Spleen (tissue), 11 donors: ENCODE measurements at regions not wholly inside any gene's neighbourhood (a gene's known extent, or its start where the extent isn't known, plus 50 kb on each side); places are given as distances from the start of the nearest gene placed in this dataset.

Experiments used
- DNase-seq: peaks from one replicate; pipeline ENCODE4 v3.0.0-alpha.2; 2020
- H3K27ac ChIP-seq, 8 donors: fragments of 200-600 bp; sonication (generic) in 7 of 8; 1 replicate in 4 of 8; 2 replicates in 4 of 8; pipeline versions ENCODE4 v1.5.0 to v1.8.0; 2016 to 2021; ENCODE audit warnings: inconsistent platforms in 4 of 8, mild to moderate bottlenecking in 4 of 8, moderate library complexity in 1 of 8
- H3K27me3 ChIP-seq, 7 donors: fragments of 200-600 bp; sonication (generic) in 6 of 7; replicated peaks in 1 of 7; 1 replicate in 4 of 7; 2 replicates in 3 of 7; pipeline versions ENCODE4 v1.5.0 to v1.8.0; 2016 to 2021; ENCODE audit warnings: inconsistent platforms in 3 of 7, mild to moderate bottlenecking in 1 of 7
- H3K36me3 ChIP-seq, 6 donors: fragments of 200-600 bp; sonication (generic) in 5 of 6; 1 replicate in 4 of 6; 2 replicates in 2 of 6; pipeline versions ENCODE4 v1.5.0 to v1.8.0; 2016 to 2021; ENCODE audit warnings: inconsistent platforms in 2 of 6
- H3K4me1 ChIP-seq, 6 donors: fragments of 200-600 bp; sonication (generic) in 5 of 6; 1 replicate in 3 of 6; 2 replicates in 3 of 6; pipeline versions ENCODE4 v1.5.0 to v1.8.0; 2016 to 2021; ENCODE audit warnings: inconsistent platforms in 3 of 6
- H3K4me3 ChIP-seq, 8 donors: fragments of 200-600 bp; sonication (generic) in 7 of 8; 1 replicate in 4 of 8; 2 replicates in 4 of 8; pipeline versions ENCODE4 v1.5.0 to v1.8.0; 2016 to 2021; ENCODE audit warnings: inconsistent platforms in 4 of 8, mild to moderate bottlenecking in 4 of 8, moderate library complexity in 2 of 8
- H3K9me3 ChIP-seq, 8 donors: fragments of 200-600 bp; sonication (generic) in 7 of 8; 1 replicate in 4 of 8; 2 replicates in 4 of 8; pipeline versions ENCODE4 v1.5.0 to v1.8.0; 2016 to 2021; ENCODE audit warnings: inconsistent platforms in 4 of 8
- POLR2A ChIP-seq, 3 donors: fragments of 450-650 bp; IDR thresholded peaks; one replicate each; pipeline ENCODE4 v1.5.1; 2017; ENCODE audit warnings: antibody characterized with exemption in 3 of 3, mild to moderate bottlenecking in 1 of 3
- POLR2AphosphoS5 ChIP-seq, 3 donors: sonication (generic); formaldehyde crosslinking; IDR thresholded peaks; one replicate each; pipeline ENCODE4 v1.5.1; 2017; ENCODE audit warnings: antibody characterized with exemption in 3 of 3
- WGBS, 5 donors: extraction: QIAGEN DNeasy Blood & Tissue Kit in 3 of 5; methylation state at CpG; one replicate each; pipeline versions ENCODE4 v1.1.5 to v1.1.7; 2013 to 2018; 5-methylcytosine and 5-hydroxymethylcytosine counted together
- intact Hi-C: fragments of 100-400 bp; cut with DNase I; formaldehyde crosslinking; loops from one replicate; pipeline ENCODE4 v1.15.0; 2023; ENCODE audit warnings: low total_unique reads
- microRNA-seq, 3 donors: library from miRNA; unstranded; fragments of <30 nt; microRNA quantifications; one replicate each; pipeline versions ENCODE4 to v1.1.0, GENCODE V29; 2019 to 2020
- small RNA-seq, 4 donors: library from RNA; depleted of rRNA; stranded (forward); fragments of <200 nt; gene quantifications; one replicate each; pipeline ENCODE3, GENCODE V24; 2016
- TF ChIP-seq, protein P1 (sequence below), 11 experiments: fragments of 200-600 bp in 7 of 11; fragments of 450-650 bp in 4 of 11; sonication (generic) in 4 of 11; IDR thresholded peaks in 8 of 11; conservative IDR thresholded peaks in 3 of 11; 1 replicate in 7 of 11; 2 replicates in 4 of 11; pipeline versions ENCODE4 v1.4.0 to v1.8.0; 2016 to 2021; ENCODE audit warnings: antibody characterized with exemption in 11 of 11, inconsistent platforms in 4 of 11, mild to moderate bottlenecking in 1 of 11
- donor health status: healthy with polysubstance abuse.
- donor health status: DM: no; HTN: no; CAD: no; lungs with moderate emphysema.
- donor health status: DM: no; HTN: no; CAD: no.
- donor health status: Bipolar disorder and iron deficiency.
- donor health status: healthy.
- donor health status: DM: no; HTN: no; CAD: no.
- donor health status: DM: yes; HTN: yes; CAD: no.

DNA sequence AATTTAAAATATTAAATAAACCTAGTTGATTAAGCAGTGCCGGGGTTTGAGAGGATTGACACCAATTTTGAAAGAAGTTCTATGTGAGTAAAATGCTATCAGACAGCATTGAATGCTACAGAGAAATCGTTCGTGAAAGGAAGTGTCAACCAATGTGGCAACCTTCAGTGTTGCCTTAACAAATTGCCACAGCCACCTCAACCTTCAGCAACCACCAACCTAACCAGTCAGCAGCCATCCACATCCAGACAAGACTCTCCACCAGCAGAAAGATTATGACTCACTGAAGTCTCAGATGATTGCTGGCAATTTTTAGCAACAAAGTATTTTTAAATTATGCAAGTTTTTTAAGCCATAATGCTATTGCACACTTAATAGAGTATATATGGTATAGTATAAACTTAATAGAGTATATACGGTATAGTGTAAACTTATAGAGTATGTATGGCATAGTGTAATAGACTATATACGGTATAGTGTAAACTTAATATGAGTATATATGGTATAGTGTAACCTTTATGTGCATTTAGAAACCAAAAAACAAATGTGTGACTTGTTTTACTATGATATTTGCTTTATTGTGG is 65.3 kb upstream of the ID4 start:
- 76 to 87% (median 78%) methylated on average over 5 of the region's 5 CpGs for WGBS, 5 donors
- H3K36me3 ChIP-seq, result no peaks in the 10 kb centered on the region
- intact Hi-C loops, result no loop called here
- no peak overlapping the region for H3K27ac ChIP-seq
- no peak for DNase-seq
- H3K4me3 ChIP-seq, result no peak overlapping the region
- H3K9me3 ChIP-seq, result no peaks in the 10 kb centered on the region
- TF ChIP-seq, protein P1, sequence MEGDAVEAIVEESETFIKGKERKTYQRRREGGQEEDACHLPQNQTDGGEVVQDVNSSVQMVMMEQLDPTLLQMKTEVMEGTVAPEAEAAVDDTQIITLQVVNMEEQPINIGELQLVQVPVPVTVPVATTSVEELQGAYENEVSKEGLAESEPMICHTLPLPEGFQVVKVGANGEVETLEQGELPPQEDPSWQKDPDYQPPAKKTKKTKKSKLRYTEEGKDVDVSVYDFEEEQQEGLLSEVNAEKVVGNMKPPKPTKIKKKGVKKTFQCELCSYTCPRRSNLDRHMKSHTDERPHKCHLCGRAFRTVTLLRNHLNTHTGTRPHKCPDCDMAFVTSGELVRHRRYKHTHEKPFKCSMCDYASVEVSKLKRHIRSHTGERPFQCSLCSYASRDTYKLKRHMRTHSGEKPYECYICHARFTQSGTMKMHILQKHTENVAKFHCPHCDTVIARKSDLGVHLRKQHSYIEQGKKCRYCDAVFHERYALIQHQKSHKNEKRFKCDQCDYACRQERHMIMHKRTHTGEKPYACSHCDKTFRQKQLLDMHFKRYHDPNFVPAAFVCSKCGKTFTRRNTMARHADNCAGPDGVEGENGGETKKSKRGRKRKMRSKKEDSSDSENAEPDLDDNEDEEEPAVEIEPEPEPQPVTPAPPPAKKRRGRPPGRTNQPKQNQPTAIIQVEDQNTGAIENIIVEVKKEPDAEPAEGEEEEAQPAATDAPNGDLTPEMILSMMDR (IDR thresholded peaks at IDR 0.05 in 8 of 11, conservative IDR thresholded peaks at IDR 0.05 in 3 of 11), result no peak
- TF ChIP-seq POLR2A (IDR thresholded peaks at IDR 0.05), result no peak
- no peaks in the 10 kb centered on the region for H3K27me3 ChIP-seq
- H3K4me1 ChIP-seq, result no peaks in the 10 kb centered on the region

DNA sequence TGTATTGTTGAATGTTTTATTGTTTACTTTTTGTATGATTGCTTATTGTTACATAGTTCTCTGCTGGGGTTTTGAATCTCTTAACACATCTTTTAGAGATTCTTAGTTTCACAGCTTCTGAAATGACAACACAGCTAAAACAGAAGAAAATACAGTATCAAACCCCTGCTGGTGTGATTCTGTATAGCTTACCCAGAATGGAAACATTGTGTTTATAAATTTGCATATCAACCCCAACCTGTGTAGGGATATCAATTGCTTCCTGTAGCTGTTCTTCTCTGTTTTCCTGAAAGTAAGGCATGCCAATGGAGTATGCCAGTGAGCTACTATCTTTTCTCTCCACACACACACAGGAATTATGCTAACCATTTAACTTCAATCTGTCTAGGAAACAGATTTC is 64.3 kb upstream of the ID4 start:
- Histone ChIP-seq H3K27me3 (no peaks in the 10 kb centered on the region), H3K4me1 (no peaks in the 10 kb centered on the region), H3K9me3 (no peaks in the 10 kb centered on the region), H3K4me3 (no peak overlapping the region), H3K36me3 (no peaks in the 10 kb centered on the region), H3K27ac (no peak overlapping the region)
- TF ChIP-seq POLR2A (IDR thresholded peaks at IDR 0.05) (no peak), POLR2AphosphoS5 (IDR thresholded peaks at IDR 0.05) (no peak)
- TF ChIP-seq, protein P1 (IDR thresholded peaks at IDR 0.05 in 8 of 11, conservative IDR thresholded peaks at IDR 0.05 in 3 of 11), result no peak
- no peak for DNase-seq
- intact Hi-C loops, result no loop called here

DNA sequence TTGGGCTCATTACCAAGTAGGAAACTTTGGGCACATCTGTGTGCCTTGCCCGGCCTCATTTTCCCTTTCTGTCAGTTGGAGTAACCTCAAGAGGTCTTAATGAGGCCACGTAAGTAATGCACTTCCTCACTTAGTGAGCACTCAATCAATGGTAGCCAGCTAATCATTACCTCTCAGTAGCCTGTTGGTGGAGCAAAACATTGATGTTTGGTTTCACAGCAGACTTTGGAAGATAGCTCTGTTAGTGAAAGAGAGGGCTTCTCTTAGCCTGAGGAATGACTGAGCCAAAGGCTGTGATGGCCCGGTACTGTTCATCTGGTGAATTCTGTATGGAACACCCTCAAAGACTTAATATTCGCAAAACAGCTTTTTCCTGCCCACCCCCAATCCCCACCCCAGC is 55.9 kb upstream of the ID4 start:
- DNase-seq, result no peak
- WGBS, 5 donors, result 73 to 84% (median 80%) methylated on average over 4 of the region's 4 CpGs

DNA sequence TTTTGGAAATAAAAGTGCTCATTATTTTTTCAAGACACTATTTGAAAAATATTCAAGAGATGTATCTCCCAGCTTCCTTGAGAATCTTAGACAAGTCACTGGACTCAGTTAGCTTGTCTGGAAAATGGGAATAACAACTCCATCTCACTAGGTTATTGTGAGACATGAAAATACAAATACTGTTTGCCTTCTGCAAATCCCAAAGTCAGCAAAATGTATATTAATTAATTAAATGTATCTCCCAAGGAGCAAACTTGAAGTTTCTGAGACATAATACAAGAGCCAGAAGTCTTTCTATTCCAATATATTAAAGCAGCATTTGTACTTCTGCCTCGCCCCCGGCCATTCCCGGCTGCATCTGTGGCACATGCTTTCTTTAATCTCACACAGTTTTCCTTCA is 54.6 kb upstream of the ID4 start:
- Histone ChIP-seq H3K36me3 (no peaks in the 10 kb centered on the region), H3K27me3 (no peaks in the 10 kb centered on the region), H3K27ac (no peak overlapping the region), H3K4me1 (no peaks in the 10 kb centered on the region), H3K9me3 (peaks cover 0 to 8% (median 1%) of the 10 kb centered on the region in 8 donors), H3K4me3 (no peak overlapping the region)
- DNase-seq, result no peak
- intact Hi-C loops, result no loop called here
- TF ChIP-seq, protein P1 (IDR thresholded peaks at IDR 0.05 in 8 of 11, conservative IDR thresholded peaks at IDR 0.05 in 3 of 11), result no peak
- TF ChIP-seq POLR2AphosphoS5 (IDR thresholded peaks at IDR 0.05) (no peak), POLR2A (IDR thresholded peaks at IDR 0.05) (no peak)
- WGBS, 5 donors, result 72 to 92% (median 91%) methylated on average over 3 of the region's 3 CpGs

More for the DNA sequence above, 55.9 kb upstream of the ID4 start:
- Histone ChIP-seq H3K36me3 (no peaks in the 10 kb centered on the region), H3K27ac (no peak overlapping the region), H3K27me3 (no peaks in the 10 kb centered on the region), H3K4me1 (no peaks in the 10 kb centered on the region), H3K9me3 (peaks cover 0 to 8% (median 1%) of the 10 kb centered on the region in 8 donors), H3K4me3 (no peak overlapping the region)
- intact Hi-C loops, result no loop called here
- TF ChIP-seq POLR2A (IDR thresholded peaks at IDR 0.05) (no peak), POLR2AphosphoS5 (IDR thresholded peaks at IDR 0.05) (no peak)
- TF ChIP-seq, protein P1 (IDR thresholded peaks at IDR 0.05 in 8 of 11, conservative IDR thresholded peaks at IDR 0.05 in 3 of 11), result no peak

Small RNA genes lying in the stretch of these regions (microRNA-seq; reads per million reads assigned to microRNA genes)
- gene MIR548A1, result 0 reads per million in 3 donors

Small RNA genes lying in the stretch of these regions (small RNA-seq; reads per million reads assigned to genes)
- gene MIR548A1 (0 reads per million in 4 donors), gene RNA5SP205 (0 reads per million in 4 donors), gene RNU6-801P (0 reads per million in 4 donors)
